Left lobe of liver (tissue), 2 donors: ENCODE measurements at regions not wholly inside any gene's neighbourhood (a gene's known extent, or its start where the extent isn't known, plus 50 kb on each side); places are given as distances from the start of the nearest gene placed in this dataset.
"Not testable (repeated sequence)": the region's sequence is repeated elsewhere in the genome, so short reads cannot be mapped to it uniquely, and the experiment has no call there.

Experiments
- ATAC-seq: fragments of 200-7000 bp; cut with Tn5 transposase; one replicate; pipeline ENCODE4 v1.9.1; 2020; ENCODE audit warnings: mild to moderate bottlenecking, moderate library complexity
- DNase-seq: peaks from one replicate; pipeline ENCODE4 v3.0.0-alpha.2; 2020; ENCODE audit warnings: low spot score
- donor health status: DM: no; HTN: no; CAD: no; lungs with moderate emphysema.
- donor health status: DM: no; HTN: yes; CAD: no.

DNA sequence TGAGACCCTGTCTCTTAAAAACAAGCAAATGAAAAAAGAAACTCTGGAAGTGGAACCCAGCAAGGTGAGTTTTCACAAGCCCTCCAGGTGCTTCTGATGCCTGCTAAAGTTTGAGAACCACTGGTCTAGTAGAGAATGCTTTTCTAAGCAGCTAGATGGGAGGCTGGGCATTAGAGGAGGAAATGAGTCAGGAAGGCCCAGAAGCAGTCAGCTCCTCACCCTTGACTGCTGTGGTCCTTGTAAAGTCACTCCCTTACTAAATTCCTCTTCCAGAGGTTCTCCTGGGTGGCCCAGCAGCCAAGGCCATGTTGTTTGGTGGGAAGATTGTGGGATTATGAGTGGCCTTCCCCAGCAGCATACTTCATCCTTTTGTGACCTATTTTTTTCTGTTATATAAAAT lies 52.0 kb upstream of the FYN start:
- no peak for ATAC-seq
- DNase-seq = no peak

- no peak for ATAC-seq
Measured at GRCh38 chr6:111926731-111927302, 53.6 kb upstream of the FYN start.

DNA sequence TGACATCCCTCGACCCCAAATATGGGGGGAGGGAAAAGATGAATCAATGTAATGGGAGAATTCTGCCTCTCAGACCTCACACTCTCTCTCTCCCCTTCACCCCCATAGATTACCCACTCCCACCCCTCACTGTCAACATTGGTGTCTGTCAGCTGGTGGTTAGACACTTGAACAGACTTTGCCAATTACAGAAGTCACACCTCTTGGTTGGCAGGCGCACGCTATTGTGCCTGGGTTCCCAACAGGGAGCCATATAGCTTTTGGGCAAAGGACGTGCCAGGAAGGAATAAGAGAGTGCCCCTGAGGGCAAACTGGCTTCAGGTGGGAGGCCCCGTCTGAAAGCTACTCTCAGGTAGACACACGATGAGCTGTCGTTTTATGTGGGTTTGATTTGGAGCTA lies 54.1 kb upstream of the FYN start:
- DNase-seq (no peak), ATAC-seq (no peak)

More at GRCh38 chr6:111926731-111927302, 53.6 kb upstream of the FYN start:
- no peak for DNase-seq

- no peak for ATAC-seq
- no peak for DNase-seq
Measured at GRCh38 chr6:111928139-111928538, 54.9 kb upstream of the FYN start.

DNA sequence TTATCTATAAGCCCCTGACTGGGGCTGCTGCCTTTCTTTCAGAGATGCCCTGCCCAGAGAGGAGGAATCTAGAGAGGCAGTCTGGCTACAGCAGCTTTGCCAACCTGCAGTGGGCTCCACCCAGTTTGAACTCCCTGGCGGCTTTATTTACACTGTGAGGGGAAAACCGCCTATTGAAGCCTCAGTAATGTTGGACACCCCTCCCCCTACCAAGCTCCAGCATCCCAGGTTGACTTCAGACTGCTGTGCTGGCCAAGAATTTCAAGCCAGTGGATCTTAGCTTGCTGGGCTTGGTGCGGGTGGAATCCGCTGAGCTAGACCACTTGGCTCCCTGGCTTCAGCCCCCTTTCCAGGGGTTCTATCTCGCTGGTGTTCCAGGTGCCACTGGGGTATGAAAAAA lies 61.4 kb upstream of the FYN start:
- not testable (repeated sequence) for DNase-seq, ATAC-seq

- DNase-seq = no peak
Measured at GRCh38 chr6:111936718-111937117, 63.5 kb upstream of the FYN start.

GRCh38 chr6:111938710-111939109 lies 65.5 kb upstream of the FYN start:
- ATAC-seq (no peak), DNase-seq (no peak)

More at GRCh38 chr6:111936718-111937117, 63.5 kb upstream of the FYN start:
- ATAC-seq = no peak

DNA sequence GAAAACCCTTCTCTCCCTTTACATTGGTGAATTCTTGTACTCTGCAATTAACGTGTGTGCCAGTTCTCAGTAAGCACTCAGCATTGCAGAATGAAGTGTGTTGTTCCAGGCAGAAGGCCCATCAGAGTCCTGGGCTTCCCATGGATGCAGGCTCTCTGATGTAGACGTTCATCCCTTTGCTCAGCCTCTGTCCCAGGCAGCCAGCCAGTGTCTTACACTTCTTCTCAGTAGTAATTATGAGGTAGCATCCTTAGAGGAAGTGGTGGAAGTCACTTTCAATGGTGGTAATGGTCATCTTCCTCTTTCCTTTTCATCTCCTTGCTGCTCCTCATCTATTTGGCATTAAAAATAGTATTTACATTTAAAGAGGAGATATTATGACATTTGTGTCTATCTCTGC lies 66.7 kb upstream of the FYN start:
- ATAC-seq (no peak), DNase-seq (no peak)

GRCh38 chr6:111940801-111941200 lies 67.5 kb upstream of the FYN start:
- no peak for DNase-seq
- no peak for ATAC-seq

DNA sequence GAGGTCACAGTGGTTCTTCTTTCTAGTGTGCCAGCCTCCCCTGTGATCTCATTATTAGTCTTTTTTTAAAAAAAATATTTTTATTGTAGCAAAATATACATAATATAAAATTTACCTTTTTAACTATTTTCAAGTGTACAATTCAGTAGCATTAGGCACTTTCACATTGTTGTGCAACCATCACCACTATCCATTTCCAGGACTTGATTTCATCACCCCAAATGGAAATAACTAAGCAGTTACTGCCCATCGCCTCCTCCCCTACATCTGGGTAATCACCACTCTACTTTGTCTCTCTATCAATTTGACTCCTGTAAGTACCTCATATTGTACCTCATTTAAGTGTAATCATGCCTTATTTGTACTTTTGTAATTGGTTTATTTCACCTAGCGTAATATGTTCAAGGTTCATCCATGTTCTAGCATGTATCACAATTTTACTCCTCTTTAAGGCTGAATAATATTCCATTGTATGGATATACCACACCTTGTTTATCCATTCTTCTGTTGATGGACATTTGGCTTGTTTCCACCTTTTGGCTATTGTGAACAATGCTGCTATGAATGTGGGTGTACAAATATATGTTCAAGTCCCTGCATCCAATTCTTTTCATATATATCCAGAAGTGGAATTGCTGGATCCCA lies 68.6 kb upstream of the FYN start:
- ATAC-seq (no peak), DNase-seq (no peak)

- DNase-seq (no peak), ATAC-seq (no peak)
Measured at GRCh38 chr6:111942561-111942960, 69.3 kb upstream of the FYN start.

DNA sequence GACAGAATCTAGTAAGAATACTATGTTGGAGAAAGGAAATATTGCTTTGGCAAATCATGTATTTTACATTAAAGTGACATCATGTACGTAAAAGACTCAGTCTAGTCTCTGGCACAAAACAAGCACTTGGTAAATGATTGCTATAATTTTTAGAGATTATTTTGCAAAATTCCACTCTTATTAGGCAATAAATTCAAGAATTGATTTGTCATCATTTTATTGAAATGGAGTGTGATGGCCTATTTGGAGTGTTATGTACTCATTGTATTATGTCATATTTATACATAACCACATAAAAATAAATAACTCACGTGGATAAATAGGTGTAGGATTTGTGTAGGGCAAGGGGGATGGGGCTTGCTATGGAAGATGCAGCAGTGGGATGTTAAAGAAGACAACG lies 70.0 kb upstream of the FYN start:
- DNase-seq = no peak
- ATAC-seq = no peak

DNA sequence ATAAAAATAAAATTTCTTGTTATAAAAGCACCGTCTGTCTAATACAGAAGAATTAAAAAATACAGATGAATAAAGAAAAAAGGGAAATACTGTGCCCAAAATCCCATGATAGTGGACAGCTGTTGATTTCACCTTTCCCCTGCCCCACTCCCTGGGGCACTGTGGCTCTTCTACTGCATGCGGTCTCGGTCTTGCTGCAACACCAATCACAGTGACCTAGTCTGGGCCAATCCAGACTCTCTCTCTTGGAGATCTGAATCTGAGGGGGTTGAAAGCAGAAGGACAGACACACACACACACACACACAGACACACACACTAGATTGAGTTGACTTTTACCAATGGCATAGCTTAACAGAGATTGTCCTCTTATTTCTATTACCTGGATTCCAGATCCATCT lies 70.5 kb upstream of the FYN start:
- no peak for ATAC-seq
- DNase-seq = no peak

- DNase-seq (no peak), ATAC-seq (no peak)
Measured at GRCh38 chr6:111944541-111944940, 71.3 kb upstream of the FYN start.

- DNase-seq (no peak), ATAC-seq (no peak)
Measured at GRCh38 chr6:111949546-111949945, 76.3 kb upstream of the FYN start.

DNA sequence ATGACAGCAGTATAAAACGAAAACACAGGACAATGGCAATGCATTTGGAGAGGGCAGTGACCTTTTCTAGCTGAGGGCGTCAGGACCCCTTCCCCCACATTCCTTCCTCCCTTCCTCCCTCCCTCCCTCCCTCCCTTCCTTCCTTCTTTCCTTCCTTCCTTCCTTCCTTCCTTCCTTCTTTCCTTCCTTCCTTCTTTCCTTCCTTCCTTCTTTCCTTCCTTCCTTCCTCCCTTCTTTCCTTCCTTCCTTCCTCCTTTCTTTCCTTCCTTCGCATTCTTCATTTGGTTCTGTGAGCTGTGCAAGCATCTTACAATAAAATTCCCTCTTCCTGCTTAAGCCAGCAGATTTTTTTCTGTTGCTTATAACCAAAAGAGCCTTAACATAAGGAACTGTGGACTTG lies 76.7 kb upstream of the FYN start:
- DNase-seq, ATAC-seq: not testable (repeated sequence)

GRCh38 chr6:111950661-111951496 lies 77.6 kb upstream of the FYN start:
- DNase-seq (no peak), ATAC-seq (peak; percentile 87)

DNA sequence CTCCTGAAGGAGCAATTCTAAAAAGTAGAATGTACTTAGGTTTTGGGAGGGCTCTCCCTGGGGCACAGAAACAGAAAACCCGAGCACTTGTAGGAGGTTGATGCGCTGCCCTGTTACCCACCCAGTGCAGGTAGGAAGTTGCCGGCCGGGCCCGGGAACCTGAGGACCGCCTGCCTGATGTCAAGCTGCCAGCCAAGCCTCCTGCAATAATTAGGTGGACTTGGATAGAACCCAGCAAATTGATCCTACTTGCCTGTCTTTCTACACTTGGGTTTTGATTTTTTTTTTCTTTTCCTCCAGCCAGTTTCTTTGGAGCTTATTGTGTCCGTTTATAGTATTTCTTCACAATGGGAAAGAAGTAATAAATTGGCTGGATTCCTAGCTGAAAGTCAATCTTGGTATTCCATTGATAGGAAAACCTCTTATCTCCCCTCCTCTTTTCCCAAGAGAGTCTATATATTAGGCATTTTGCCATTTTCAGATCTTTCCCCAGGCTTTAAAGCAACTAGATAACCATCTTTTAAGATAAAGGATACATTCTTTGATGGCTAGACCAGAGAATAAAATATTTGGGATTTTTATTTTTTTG lies 78.3 kb upstream of the FYN start:
- ATAC-seq (no peak), DNase-seq (no peak)

DNA sequence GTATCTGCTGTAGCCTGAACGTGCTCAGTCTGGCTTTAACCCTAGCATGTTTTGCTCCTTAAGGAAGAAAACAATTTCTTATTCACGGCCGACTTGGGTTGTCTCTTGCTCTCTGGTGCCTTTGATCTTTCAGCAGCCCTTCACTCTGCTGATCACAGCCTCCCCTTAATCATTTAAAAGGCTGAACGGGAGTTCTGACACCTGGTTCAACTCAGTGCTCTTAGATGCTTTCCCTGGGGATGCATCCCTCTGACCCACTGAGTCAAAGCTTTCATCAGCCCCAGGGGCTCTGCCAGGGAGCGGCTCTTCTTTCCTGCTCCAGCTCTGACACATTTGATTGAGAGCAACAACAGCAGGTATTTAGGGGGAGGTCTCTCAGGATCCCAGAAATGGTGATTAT lies 79.0 kb upstream of the FYN start:
- ATAC-seq (no peak), DNase-seq (no peak)

GRCh38 chr6:111952821-111953540 lies 79.7 kb upstream of the FYN start:
- ATAC-seq (no peak), DNase-seq (no peak)

- DNase-seq = no peak
- no peak for ATAC-seq
Measured at GRCh38 chr6:111956098-111956497, 82.8 kb upstream of the FYN start.
